Upper lobe of right lung (tissue), 1 donor: ENCODE measurements at regions not wholly inside any gene's neighbourhood (a gene's known extent, or its start where the extent isn't known, plus 50 kb on each side); places are given as distances from the start of the nearest gene placed in this dataset.
A peak's percentile ranks its signal among the peaks of the same experiment; 100 is the strongest.
"Not testable (repeated sequence)": the region's sequence is repeated elsewhere in the genome, so short reads cannot be mapped to it uniquely, and the experiment has no call there.

ENCODE experiments used
- ATAC-seq: fragments of 200-7000 bp; cut with Tn5 transposase; one replicate; pipeline ENCODE4 v1.9.1; 2020; ENCODE audit warnings: mild to moderate bottlenecking, moderate library complexity
- DNase-seq: peaks from one replicate; pipeline ENCODE4 v3.0.0-alpha.2; 2020
- H3K27ac ChIP-seq: fragments of 200-600 bp; one replicate; pipeline ENCODE4 v1.8.0; 2022
- H3K27me3 ChIP-seq: fragments of 200-600 bp; one replicate; pipeline ENCODE4 v1.8.0; 2022; ENCODE audit warnings: mild to moderate bottlenecking
- H3K36me3 ChIP-seq: fragments of 200-600 bp; one replicate; pipeline ENCODE4 v1.8.0; 2022
- H3K4me1 ChIP-seq: fragments of 200-600 bp; one replicate; pipeline ENCODE4 v1.8.0; 2022
- H3K4me3 ChIP-seq: fragments of 200-600 bp; one replicate; pipeline ENCODE4 v1.8.0; 2022; ENCODE audit warnings: mild to moderate bottlenecking
- H3K9me3 ChIP-seq: fragments of 200-600 bp; one replicate; pipeline ENCODE4 v1.8.0; 2022
- intact Hi-C: fragments of 100-400 bp; cut with DNase I; formaldehyde crosslinking; loops from one replicate; pipeline ENCODE4 v1.11.0; 2022
- donor health status: DM: no; HTN: yes; CAD: no; lungs with severe emphysema.

DNA sequence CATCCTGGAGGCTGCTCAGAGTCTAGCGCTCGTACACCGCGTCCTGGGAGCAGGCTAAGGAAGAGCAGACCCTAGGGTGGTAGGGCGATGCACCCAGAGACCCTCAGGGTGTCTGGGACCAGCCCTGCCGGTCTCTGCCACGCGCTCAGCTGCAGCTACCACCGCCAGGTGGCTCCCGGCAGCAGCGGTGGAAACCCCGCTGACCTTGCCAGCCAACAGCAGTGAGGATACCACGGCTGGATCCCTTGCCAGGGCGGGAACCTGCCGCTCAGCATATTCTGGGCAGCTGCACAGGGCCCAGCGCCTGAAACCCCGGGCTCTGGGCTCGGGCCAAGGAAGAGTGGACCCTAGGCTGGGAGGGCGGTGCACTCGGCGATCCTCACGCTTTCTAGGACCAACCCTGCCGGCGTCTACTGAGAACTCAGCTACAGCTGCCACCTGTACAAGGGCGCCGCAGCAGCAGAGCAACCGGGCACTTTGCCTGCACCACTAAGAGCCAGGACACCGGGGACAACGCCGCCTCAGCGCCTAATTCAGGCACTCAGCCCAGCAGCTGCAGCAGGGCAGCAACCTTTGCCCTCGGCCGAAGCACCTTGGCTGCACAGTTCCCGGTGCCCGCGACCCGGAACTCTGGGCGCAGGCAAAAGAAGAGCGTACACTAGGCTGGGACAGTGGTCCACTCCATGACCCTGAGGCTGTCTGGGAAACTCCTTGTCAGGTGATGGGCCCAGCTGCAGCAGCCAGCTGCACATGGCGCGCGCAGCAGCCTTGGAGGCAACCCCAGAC, 80.8 kb downstream of the POTEB2 start:
- H3K4me1 ChIP-seq, DNase-seq, H3K36me3 ChIP-seq, intact Hi-C loops, H3K27ac ChIP-seq, H3K4me3 ChIP-seq, ATAC-seq, H3K9me3 ChIP-seq, H3K27me3 ChIP-seq: not testable (repeated sequence)

DNA sequence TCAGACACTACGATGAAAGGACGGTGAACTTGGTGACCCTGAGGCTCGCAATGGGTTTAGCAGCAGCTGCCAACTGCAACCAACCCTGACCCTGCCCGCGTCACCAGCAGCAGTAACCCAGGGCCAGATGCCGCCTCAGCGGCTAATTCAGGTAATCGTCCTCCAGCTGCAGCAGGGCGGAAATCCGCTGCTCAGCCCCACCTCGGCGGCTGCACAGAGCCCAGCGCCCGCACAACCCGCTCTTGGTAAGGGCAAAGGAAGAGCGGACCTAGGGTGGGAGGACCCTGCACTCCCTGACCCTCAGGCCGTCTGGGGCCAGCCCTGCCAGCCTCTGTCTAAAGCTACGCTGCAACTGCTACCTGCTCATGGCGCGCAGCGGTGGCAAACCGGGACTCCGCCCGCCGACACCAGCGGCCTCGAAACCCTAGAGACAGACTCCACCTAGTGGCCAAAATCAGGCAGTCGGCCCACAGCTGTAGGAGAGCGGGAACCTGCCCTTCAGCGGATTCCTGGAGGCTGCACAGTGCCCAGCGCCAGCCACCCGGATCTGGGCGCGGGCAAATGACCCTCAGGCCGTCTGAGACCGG, 82.4 kb downstream of the POTEB2 start:
- H3K27me3 ChIP-seq, intact Hi-C loops, H3K9me3 ChIP-seq, ATAC-seq, H3K4me1 ChIP-seq, DNase-seq, H3K27ac ChIP-seq, H3K4me3 ChIP-seq, H3K36me3 ChIP-seq: not testable (repeated sequence)

DNA sequence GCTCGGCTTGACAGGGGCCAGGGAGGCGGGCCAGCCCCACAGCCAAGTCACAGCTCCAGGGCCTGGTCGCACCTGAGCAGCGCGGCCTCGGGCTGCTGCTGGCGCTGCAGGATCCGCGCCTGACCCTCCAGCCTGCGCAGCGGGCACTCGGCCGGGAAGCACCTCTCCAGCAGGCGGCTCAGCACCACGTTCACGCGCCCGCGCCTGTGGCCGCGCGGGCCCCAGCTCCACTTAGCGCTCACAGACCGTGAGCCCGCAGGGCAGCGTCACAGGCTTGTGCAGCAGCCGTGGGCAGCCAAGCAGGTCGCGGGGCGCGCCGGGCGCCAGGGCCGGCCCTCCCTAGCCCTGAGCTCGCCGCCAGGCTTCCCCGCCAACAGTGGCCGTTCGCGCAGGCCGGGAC, 90.7 kb downstream of the POTEB2 start:
- intact Hi-C loops, DNase-seq, H3K4me1 ChIP-seq, H3K9me3 ChIP-seq, H3K27ac ChIP-seq, H3K36me3 ChIP-seq, H3K27me3 ChIP-seq, H3K4me3 ChIP-seq: not testable (repeated sequence)
- ATAC-seq: peak; percentile 67

DNA sequence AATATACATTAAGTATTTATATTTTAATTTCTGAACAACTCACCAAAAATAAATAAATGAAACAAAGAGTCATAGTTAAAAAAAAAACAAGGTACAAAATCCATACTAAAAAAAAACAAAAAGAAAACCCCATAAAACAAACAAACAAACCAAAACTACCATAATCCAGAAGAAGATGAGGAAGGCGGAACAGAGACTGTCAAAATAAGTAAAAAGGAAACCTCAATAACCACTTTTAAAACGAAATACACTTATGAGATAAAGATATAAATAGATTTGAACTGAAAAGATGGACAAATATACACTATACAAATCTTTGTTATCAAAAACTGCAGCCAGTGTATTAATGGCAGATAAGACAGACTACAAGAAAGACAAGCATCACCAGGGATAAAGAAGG, 98.2 kb downstream of the POTEB2 start:
- H3K36me3 ChIP-seq, H3K27ac ChIP-seq, H3K4me1 ChIP-seq, H3K9me3 ChIP-seq, H3K27me3 ChIP-seq, DNase-seq, H3K4me3 ChIP-seq, intact Hi-C loops, ATAC-seq: not testable (repeated sequence)

DNA sequence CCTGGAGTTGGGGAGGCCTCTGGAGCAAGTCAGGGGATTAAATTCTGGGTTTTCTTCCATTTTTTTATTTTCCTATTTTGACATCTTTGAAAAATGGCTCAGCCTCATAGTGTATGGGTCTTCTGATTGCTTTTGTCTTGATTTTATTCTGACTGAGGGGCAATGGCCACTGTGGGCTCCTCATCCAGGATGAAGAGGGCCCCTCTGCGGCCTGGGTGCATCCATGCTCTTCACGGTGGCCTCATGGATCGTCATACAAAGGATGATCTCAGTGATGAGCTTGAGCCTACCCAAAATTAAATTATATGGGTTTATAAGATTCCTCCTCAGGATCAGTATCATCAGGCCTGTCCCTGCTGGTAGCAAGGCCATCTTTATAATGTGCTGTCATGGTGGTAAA, 103.7 kb downstream of the POTEB2 start:
- H3K36me3 ChIP-seq, DNase-seq, H3K27me3 ChIP-seq, H3K27ac ChIP-seq, H3K4me1 ChIP-seq, H3K9me3 ChIP-seq, intact Hi-C loops, H3K4me3 ChIP-seq, ATAC-seq: not testable (repeated sequence)

DNA sequence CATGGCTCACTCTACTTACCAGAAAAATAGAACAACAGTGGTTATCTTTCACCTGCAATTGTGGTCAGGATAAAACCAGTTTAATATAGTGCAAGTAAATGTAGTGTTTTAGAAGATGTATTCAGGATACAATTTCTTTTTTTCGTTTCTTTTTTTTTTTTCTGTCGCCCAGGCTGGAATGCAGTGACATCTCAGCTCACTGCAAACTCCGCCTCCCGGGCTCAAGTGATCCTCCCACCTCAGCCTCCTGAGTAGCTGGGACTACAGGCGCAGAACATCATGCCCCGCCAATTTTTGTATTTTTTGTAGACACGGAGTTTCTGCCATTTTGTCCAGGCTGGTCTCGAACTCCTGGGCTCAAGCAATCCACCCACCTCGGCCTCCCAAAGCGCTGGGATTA, 109.7 kb downstream of the POTEB2 start:
- not testable (repeated sequence) for DNase-seq, ATAC-seq

DNA sequence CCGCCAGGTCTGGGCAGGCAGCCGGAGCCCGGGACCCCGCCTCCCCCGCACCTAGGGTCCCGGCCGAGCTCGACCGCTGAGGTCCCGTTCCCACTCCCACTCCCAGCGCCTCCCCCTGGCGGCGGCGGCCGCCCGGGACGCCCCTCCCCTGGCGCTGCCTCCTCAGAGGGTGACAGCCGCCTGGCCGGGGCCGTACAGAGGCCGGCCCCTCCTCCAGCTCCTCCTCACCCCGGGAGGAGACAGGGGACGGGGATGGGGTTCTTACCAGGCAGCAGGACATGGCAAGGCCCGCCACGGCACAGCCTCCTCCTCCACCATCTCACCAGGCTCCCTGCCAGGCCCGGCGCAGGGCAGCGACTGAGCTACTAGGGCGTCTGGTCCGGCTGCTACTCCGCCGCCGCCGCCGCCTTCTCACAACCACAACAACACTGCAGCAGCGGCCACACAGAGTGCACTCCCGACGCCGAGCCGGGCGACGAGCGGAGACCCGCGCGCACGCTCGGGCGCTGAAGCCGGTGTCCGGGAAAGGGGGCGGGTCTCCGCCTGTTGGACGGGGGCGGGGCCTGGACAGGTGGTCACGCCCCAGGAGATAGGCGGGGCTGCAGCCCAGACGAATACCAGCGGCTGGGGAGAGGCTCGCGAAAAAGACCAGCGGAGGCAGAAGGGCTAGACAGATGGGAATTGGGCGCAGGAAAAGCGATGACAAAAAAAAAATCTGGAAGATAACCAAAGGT, 110.3 kb downstream of the POTEB2 start:
- intact Hi-C loops, H3K4me1 ChIP-seq, H3K27ac ChIP-seq, H3K4me3 ChIP-seq, H3K27me3 ChIP-seq, H3K9me3 ChIP-seq, DNase-seq, H3K36me3 ChIP-seq: not testable (repeated sequence)
- peak; percentile 80 for ATAC-seq

More for the DNA sequence above, 109.7 kb downstream of the POTEB2 start:
- H3K4me3 ChIP-seq, H3K9me3 ChIP-seq, H3K4me1 ChIP-seq, H3K36me3 ChIP-seq, H3K27me3 ChIP-seq, intact Hi-C loops, H3K27ac ChIP-seq: not testable (repeated sequence)

DNA sequence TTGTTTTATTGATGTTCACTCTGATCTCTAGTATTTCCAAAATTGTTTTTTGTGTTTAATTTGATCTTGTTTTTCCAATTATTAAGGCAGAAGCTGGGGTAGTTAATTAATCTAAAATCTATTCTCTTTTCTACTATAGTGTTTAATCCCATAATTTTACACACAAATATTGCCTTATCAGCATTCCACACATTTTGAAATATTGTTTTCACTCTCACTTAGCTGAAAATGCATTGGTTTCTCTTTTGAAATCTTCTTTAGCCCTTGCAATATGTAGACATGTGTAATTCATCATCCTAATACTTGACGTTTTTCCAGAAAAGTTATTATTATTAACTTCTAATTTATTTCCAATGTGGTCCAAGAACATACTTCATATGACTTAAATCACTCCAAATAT, 132.6 kb downstream of the POTEB2 start:
- H3K9me3 ChIP-seq, H3K27me3 ChIP-seq, H3K27ac ChIP-seq, ATAC-seq, intact Hi-C loops, DNase-seq, H3K4me1 ChIP-seq, H3K36me3 ChIP-seq, H3K4me3 ChIP-seq: not testable (repeated sequence)
